SK-N-SH (cell line): ENCODE measurements at regions not wholly inside any gene's neighbourhood (a gene's known extent, or its start where the extent isn't known, plus 50 kb on each side); places are given as distances from the start of the nearest gene placed in this dataset.

ENCODE experiments used
- CTCF ChIA-PET: fragments of 300-600, 350-600 bp; formaldehyde crosslinking; extraction: SDS; loops from one replicate; lab custom pipeline; 2021; lab: Yijun Ruan, JAX
- POLR2A ChIA-PET: fragments of 350-600 bp; sonication (Branson Sonifier 250); formaldehyde crosslinking; extraction: SDS; loops from one replicate; lab custom pipeline; 2020; ENCODE audit warnings: antibody characterized with exemption, inconsistent platforms; lab: Yijun Ruan, JAX
- DNase-seq: peaks from one replicate; pipeline ENCODE4 v3.0.0; 2012
- H2AFZ ChIP-seq: fragments of 200-600 bp; sonication (generic); 2 replicates; pipeline ENCODE4 v1.8.1; 2016; ENCODE audit warnings: antibody characterized with exemption, mild to moderate bottlenecking, low read depth
- H3F3A ChIP-seq: fragments of 200-600 bp; sonication (generic); replicated peaks from 2 replicates; pipeline ENCODE3; 2016; ENCODE audit warnings: antibody characterized with exemption, mild to moderate bottlenecking; ENCODE audit not compliant: insufficient read depth
- H3K27ac ChIP-seq, 2 experiments: fragments of 200-500 bp in 1 of 2; fragments of 200-600 bp in 1 of 2; sonication (Bioruptor generic) in 1 of 2; sonication (generic), shearing (Covaris generic) in 1 of 2; 2 replicates each; pipeline versions ENCODE4 v1.5.1 to v1.6.1; 2014 to 2016; ENCODE audit warnings: low read depth in 2 of 2, inconsistent platforms in 1 of 2, low read length in 1 of 2, mild to moderate bottlenecking in 1 of 2, mixed read lengths in 1 of 2
- H3K27me3 ChIP-seq: fragments of 200-600 bp; sonication (generic), shearing (Covaris generic); 2 replicates; pipeline ENCODE4 v1.6.1; 2016; ENCODE audit warnings: mixed run types; ENCODE audit not compliant: insufficient read depth
- H3K36me3 ChIP-seq, 2 experiments: fragments of 200-500 bp in 1 of 2; fragments of 200-600 bp in 1 of 2; sonication (Bioruptor generic) in 1 of 2; sonication (generic) in 1 of 2; replicated peaks in 1 of 2; 2 replicates each; pipeline versions ENCODE3 to v1.5.1; 2014 to 2016; ENCODE audit warnings: low read length in 1 of 2, mild to moderate bottlenecking in 1 of 2; ENCODE audit not compliant: insufficient read depth in 2 of 2, control insufficient read depth in 1 of 2
- H3K4me1 ChIP-seq, 2 experiments: fragments of 200-500 bp in 1 of 2; fragments of 200-600 bp in 1 of 2; sonication (Bioruptor generic) in 1 of 2; sonication (generic), shearing (Covaris generic) in 1 of 2; 2 replicates each; pipeline versions ENCODE4 v1.5.1 to v1.6.1; 2014 to 2016; ENCODE audit warnings: low read depth in 1 of 2, low read length in 1 of 2, mixed run types in 1 of 2; ENCODE audit not compliant: insufficient read depth in 2 of 2, control insufficient read depth in 1 of 2
- H3K4me2 ChIP-seq: fragments of 200-600 bp; sonication (generic), shearing (Covaris generic); 2 replicates; pipeline ENCODE4 v1.6.1; 2017; ENCODE audit warnings: mixed run types
- H3K4me3 ChIP-seq, 2 experiments: fragments of 200-500 bp in 1 of 2; fragments of 200-600 bp in 1 of 2; sonication (Bioruptor generic) in 1 of 2; sonication (generic), shearing (Covaris generic) in 1 of 2; 2 replicates each; pipeline versions ENCODE4 v1.5.1 to v1.8.1; 2014 to 2016; ENCODE audit warnings: low read depth in 2 of 2, inconsistent platforms in 1 of 2, low read length in 1 of 2, mild to moderate bottlenecking in 1 of 2, mixed read lengths in 1 of 2, moderate library complexity in 1 of 2
- H3K79me2 ChIP-seq: fragments of 200-600 bp; sonication (generic); 2 replicates; pipeline ENCODE4 v1.8.1; 2017; ENCODE audit warnings: mild to moderate bottlenecking; ENCODE audit not compliant: insufficient read depth
- H3K9ac ChIP-seq: fragments of 200-600 bp; sonication (generic); 2 replicates; pipeline ENCODE4 v1.6.1; 2017; ENCODE audit warnings: mixed run types
- H3K9me2 ChIP-seq: fragments of 200-600 bp; sonication (generic); 2 replicates; pipeline ENCODE4 v1.6.1; 2017; ENCODE audit warnings: mixed run types
- H3K9me3 ChIP-seq: fragments of 200-600 bp; sonication (generic); 2 replicates; pipeline ENCODE4 v1.6.1; 2017; ENCODE audit warnings: mixed run types, mild to moderate bottlenecking, moderate library complexity
- H4K20me1 ChIP-seq: fragments of 200-600 bp; sonication (generic); 2 replicates; pipeline ENCODE4 v1.6.1; 2017; ENCODE audit warnings: mild to moderate bottlenecking, mixed run types; ENCODE audit not compliant: insufficient read depth
- CHD2 ChIP-seq: fragments of 150-350 bp; IDR thresholded peaks from 2 replicates; pipeline ENCODE4 v1.6.1; 2018; ENCODE audit warnings: low read length; ENCODE audit not compliant: partially characterized antibody
- CTCF ChIP-seq: fragments of 200-600 bp; sonication (generic); IDR thresholded peaks from 2 replicates; pipeline ENCODE4 v1.6.1; 2017; ENCODE audit warnings: antibody characterized with exemption, mild to moderate bottlenecking, moderate library complexity
- ELF1 ChIP-seq: IDR thresholded peaks from 2 replicates; pipeline ENCODE4 v1.4.0; 2012
- EZH2phosphoT487 ChIP-seq: fragments of 200-600 bp; sonication (generic); IDR thresholded peaks from 2 replicates; pipeline ENCODE4 v1.6.1; 2017; ENCODE audit warnings: low read depth, mixed run types, mild to moderate bottlenecking, antibody characterized with exemption, moderate library complexity, borderline replicate concordance
- FOXJ3 ChIP-seq: sonication (generic); formaldehyde crosslinking; IDR thresholded peaks from 2 replicates; pipeline ENCODE4 v1.5.1; 2020; ENCODE audit warnings: mild to moderate bottlenecking, missing genetic modification reagents
- GABPA ChIP-seq: IDR thresholded peaks from 2 replicates; pipeline ENCODE4 v1.4.0; 2012; ENCODE audit warnings: low read depth, mild to moderate bottlenecking
- GATA2 ChIP-seq: sonication (generic); formaldehyde crosslinking; IDR thresholded peaks from 2 replicates; pipeline ENCODE4 v1.5.0; 2020; ENCODE audit warnings: mild to moderate bottlenecking, missing genetic modification reagents
- IRF3 ChIP-seq: fragments of 150-350 bp; IDR thresholded peaks from 2 replicates; pipeline ENCODE4 v1.6.1; 2016; ENCODE audit warnings: mild to moderate bottlenecking, low read depth, low read length
- MEF2A ChIP-seq: IDR thresholded peaks from 2 replicates; pipeline ENCODE4 v1.4.0; 2012; ENCODE audit warnings: low read depth, borderline replicate concordance
- NRF1 ChIP-seq: IDR thresholded peaks from 2 replicates; pipeline ENCODE4 v1.6.1; 2012; ENCODE audit warnings: low read depth, mild to moderate bottlenecking, low read length
- PBX3 ChIP-seq: IDR thresholded peaks from 2 replicates; pipeline ENCODE4; 2012
- POLR2AphosphoS5 ChIP-seq: IDR thresholded peaks from 2 replicates; pipeline ENCODE4 v1.6.1; 2012; ENCODE audit warnings: low read depth, low read length
- RCOR1 ChIP-seq: fragments of 150-350 bp; IDR thresholded peaks from 2 replicates; pipeline ENCODE4 v1.6.1; 2017; ENCODE audit warnings: antibody characterized with exemption, low read length
- RXRA ChIP-seq: IDR thresholded peaks from 2 replicates; pipeline ENCODE4 v1.4.0; 2012; ENCODE audit warnings: low read depth, mild to moderate bottlenecking, borderline replicate concordance
- SMC3 ChIP-seq: IDR thresholded peaks from 2 replicates; pipeline ENCODE4 v1.6.1; 2012; ENCODE audit warnings: low read depth, low read length, improper control_type of control experiment
- TAF1 ChIP-seq: IDR thresholded peaks from 2 replicates; pipeline ENCODE4 v1.6.1; 2012; ENCODE audit warnings: low read depth, mild to moderate bottlenecking, low read length, moderate library complexity, borderline replicate concordance
- TEAD4 ChIP-seq: IDR thresholded peaks from 2 replicates; pipeline ENCODE4 v1.4.0; 2012; ENCODE audit warnings: mild to moderate bottlenecking, borderline replicate concordance; ENCODE audit not compliant: insufficient read depth
- USF2 ChIP-seq: fragments of 150-350 bp; IDR thresholded peaks from 2 replicates; pipeline ENCODE4 v1.6.1; 2017; ENCODE audit warnings: antibody characterized with exemption, low read length, low read depth, borderline replicate concordance

- TF ChIP-seq ELF1 (no peak), FOXJ3 (CRISPR knock-in tag) (no peak), NRF1 (no peak), CHD2 (no peak), EZH2phosphoT487 (no peak)
Observed at GRCh38 chr4:52317361-52317879, 266.3 kb downstream of the SPATA18 start (continued).

- Histone ChIP-seq H3K4me3 (no peak overlapping the region), H3K27me3 (no peaks in the 10 kb centered on the region), H3K9me3 (no peaks in the 10 kb centered on the region), H3K36me3 (no peaks in the 10 kb centered on the region), H3K27ac (no peak overlapping the region), H3F3A (no peaks in the 10 kb centered on the region), H3K4me2 (no peak overlapping the region), H3K4me1 (no peaks in the 10 kb centered on the region), H3K9ac (no peak overlapping the region), H4K20me1 (no peaks in the 10 kb centered on the region), H3K9me2 (no peaks in the 10 kb centered on the region), H3K79me2 (no peaks in the 10 kb centered on the region), H2AFZ (no peak overlapping the region)
- ChIA-PET CTCF (interaction anchor here (0.8 kb wide), 1 partner anchor 211 kb away, joined by 3 read pairs; no protein-coding TSS in a partner anchor), POLR2A (no interaction called here)
- DNase-seq: no peak
- TF ChIP-seq MEF2A (no peak), FOXJ3 (CRISPR knock-in tag) (no peak), POLR2AphosphoS5 (no peak), CTCF (no peak), TEAD4 (no peak), USF2 (no peak), RXRA (no peak), TAF1 (no peak), PBX3 (no peak), GATA2 (no peak), GABPA (no peak), IRF3 (no peak), SMC3 (no peak), EZH2phosphoT487 (no peak), RCOR1 (no peak)
Observed at GRCh38 chr4:52317981-52318380, 266.9 kb downstream of the SPATA18 start.
